HUES6 (cell line): ENCODE measurements at regions not wholly inside any gene's neighbourhood (a gene's known extent, or its start where the extent isn't known, plus 50 kb on each side); places are given as distances from the start of the nearest gene placed in this dataset.

ENCODE experiments used
- H3K27ac ChIP-seq: 2 replicates; pipeline ENCODE4 v1.7.0; 2013; ENCODE audit warnings: low read depth, mild to moderate bottlenecking, low read length, inconsistent platforms
- H3K27me3 ChIP-seq: 2 replicates; pipeline ENCODE4 v1.6.1; 2013; ENCODE audit warnings: low read length; ENCODE audit not compliant: control insufficient read depth, insufficient read depth
- H3K36me3 ChIP-seq: 2 replicates; pipeline ENCODE4 v1.6.1; 2013; ENCODE audit warnings: low read length; ENCODE audit not compliant: control insufficient read depth, insufficient read depth
- H3K4me1 ChIP-seq: 2 replicates; pipeline ENCODE4 v1.6.1; 2013; ENCODE audit warnings: low read length; ENCODE audit not compliant: control insufficient read depth, insufficient read depth
- H3K4me3 ChIP-seq: 2 replicates; pipeline ENCODE4 v1.5.1; 2013; ENCODE audit warnings: low read depth, low read length
- H3K9ac ChIP-seq: one replicate; pipeline ENCODE4 v1.6.1; 2013; ENCODE audit warnings: mild to moderate bottlenecking, low read length
- H3K9me3 ChIP-seq: 2 replicates; pipeline ENCODE4 v1.6.1; 2013; ENCODE audit warnings: low read depth, low read length; ENCODE audit not compliant: control insufficient read depth, insufficient read depth

- no peaks in the 10 kb centered on the region for H3K27me3 ChIP-seq
- H3K4me1 ChIP-seq, result peaks cover 6% of the 10 kb centered on the region; the same call in 1 of the 2 replicates
- H3K27ac ChIP-seq, result no peak overlapping the region
- H3K9ac ChIP-seq, result no peak overlapping the region
- H3K36me3 ChIP-seq, result no peaks in the 10 kb centered on the region
- H3K4me3 ChIP-seq, result no peak overlapping the region
- H3K9me3 ChIP-seq, result no peaks in the 10 kb centered on the region
These were observed 407.4 kb downstream of the PLA2G4A start for GRCh38 chr1:187236199-187236598.

- H3K27ac ChIP-seq, result no peak overlapping the region
- no peaks in the 10 kb centered on the region for H3K9me3 ChIP-seq
- H3K4me3 ChIP-seq, result no peak overlapping the region
- H3K27me3 ChIP-seq, result no peaks in the 10 kb centered on the region
- H3K4me1 ChIP-seq, result peaks cover 6% of the 10 kb centered on the region; the same call in 1 of the 2 replicates
- H3K36me3 ChIP-seq, result no peaks in the 10 kb centered on the region
- H3K9ac ChIP-seq, result no peak overlapping the region
These were observed 407.9 kb downstream of the PLA2G4A start for GRCh38 chr1:187236676-187237075.

GRCh38 chr1:187237542-187237941 is 408.8 kb downstream of the PLA2G4A start:
- Histone ChIP-seq H3K27me3 (no peaks in the 10 kb centered on the region), H3K36me3 (no peaks in the 10 kb centered on the region), H3K4me3 (no peak overlapping the region), H3K9ac (no peak overlapping the region), H3K4me1 (peaks cover 6% of the 10 kb centered on the region; the same call in 1 of the 2 replicates), H3K9me3 (no peaks in the 10 kb centered on the region), H3K27ac (no peak overlapping the region)

- Histone ChIP-seq H3K27ac (no peak overlapping the region), H3K36me3 (no peaks in the 10 kb centered on the region), H3K9ac (no peak overlapping the region), H3K4me3 (no peak overlapping the region), H3K4me1 (peaks cover 6% of the 10 kb centered on the region; the same call in 1 of the 2 replicates), H3K9me3 (no peaks in the 10 kb centered on the region), H3K27me3 (no peaks in the 10 kb centered on the region)
These were observed 413.2 kb downstream of the PLA2G4A start for GRCh38 chr1:187241971-187242370.

GRCh38 chr1:187244623-187245022 is 415.9 kb downstream of the PLA2G4A start:
- no peaks in the 10 kb centered on the region for H3K36me3 ChIP-seq
- H3K4me3 ChIP-seq, result no peak overlapping the region
- H3K4me1 ChIP-seq, result peaks cover 6% of the 10 kb centered on the region; the same call in 1 of the 2 replicates
- no peak overlapping the region for H3K27ac ChIP-seq
- H3K9me3 ChIP-seq, result no peaks in the 10 kb centered on the region
- H3K27me3 ChIP-seq, result no peaks in the 10 kb centered on the region
- no peak overlapping the region for H3K9ac ChIP-seq

GRCh38 chr1:187245201-187245600 is 416.5 kb downstream of the PLA2G4A start:
- Histone ChIP-seq H3K9ac (no peak overlapping the region), H3K27ac (no peak overlapping the region), H3K36me3 (no peaks in the 10 kb centered on the region), H3K27me3 (no peaks in the 10 kb centered on the region), H3K4me1 (peaks cover 6% of the 10 kb centered on the region; the same call in 1 of the 2 replicates), H3K9me3 (no peaks in the 10 kb centered on the region), H3K4me3 (no peak overlapping the region)

GRCh38 chr1:187249196-187249595 is 420.4 kb downstream of the PLA2G4A start:
- Histone ChIP-seq H3K27me3 (no peaks in the 10 kb centered on the region), H3K27ac (no peak overlapping the region), H3K36me3 (no peaks in the 10 kb centered on the region), H3K4me1 (peaks cover 6% of the 10 kb centered on the region; the same call in 1 of the 2 replicates), H3K9ac (no peak overlapping the region), H3K9me3 (no peaks in the 10 kb centered on the region), H3K4me3 (no peak overlapping the region)

GRCh38 chr1:187252923-187253322 is 424.2 kb downstream of the PLA2G4A start:
- H3K27me3 ChIP-seq, result no peaks in the 10 kb centered on the region
- no peak overlapping the region for H3K4me3 ChIP-seq
- no peaks in the 10 kb centered on the region for H3K36me3 ChIP-seq
- no peak overlapping the region for H3K27ac ChIP-seq
- no peak overlapping the region for H3K9ac ChIP-seq
- no peaks in the 10 kb centered on the region for H3K9me3 ChIP-seq
- no peaks in the 10 kb centered on the region for H3K4me1 ChIP-seq

GRCh38 chr1:187257476-187257875 is 428.7 kb downstream of the PLA2G4A start:
- no peaks in the 10 kb centered on the region for H3K36me3 ChIP-seq
- no peaks in the 10 kb centered on the region for H3K4me1 ChIP-seq
- H3K9ac ChIP-seq, result no peak overlapping the region
- no peak overlapping the region for H3K27ac ChIP-seq
- H3K9me3 ChIP-seq, result no peaks in the 10 kb centered on the region
- no peaks in the 10 kb centered on the region for H3K27me3 ChIP-seq
- H3K4me3 ChIP-seq, result no peak overlapping the region

GRCh38 chr1:187261637-187262036 is 432.9 kb downstream of the PLA2G4A start:
- Histone ChIP-seq H3K36me3 (no peaks in the 10 kb centered on the region), H3K9ac (no peak overlapping the region), H3K27ac (no peak overlapping the region), H3K4me1 (no peaks in the 10 kb centered on the region), H3K4me3 (no peak overlapping the region), H3K9me3 (no peaks in the 10 kb centered on the region), H3K27me3 (no peaks in the 10 kb centered on the region)

- no peak overlapping the region for H3K27ac ChIP-seq
- no peaks in the 10 kb centered on the region for H3K4me1 ChIP-seq
- no peak overlapping the region for H3K9ac ChIP-seq
- no peak overlapping the region for H3K4me3 ChIP-seq
- H3K27me3 ChIP-seq, result no peaks in the 10 kb centered on the region
- H3K9me3 ChIP-seq, result no peaks in the 10 kb centered on the region
- H3K36me3 ChIP-seq, result no peaks in the 10 kb centered on the region
These were observed 434.0 kb downstream of the PLA2G4A start for GRCh38 chr1:187262731-187263130.
